ENCODE measurements at regions not wholly inside any gene's neighbourhood (a gene's known extent, or its start where the extent isn't known, plus 50 kb on each side); places are given as distances from the start of the nearest gene placed in this dataset.

GRCh38 chr15:53129121-53129904 lies 339.2 kb upstream of the ONECUT1 start:
- peaks cover 37% of the 10 kb centered on the region for H3K4me1 ChIP-seq (ENCODE audit: insufficient read depth, low read length)
- no peak overlapping the region for H3K4me2 ChIP-seq (ENCODE audit: insufficient read depth, low read length)
- DNase-seq (no peak), ATAC-seq (ENCODE audit: insufficient read depth, low read depth) (no peak)
- peak overlapping the region; percentile 45; the same call in 1 of the 2 replicates for H3K27ac ChIP-seq (ENCODE audit: low read length)
- H3K9ac ChIP-seq (ENCODE audit: low read depth, low read length): no peak overlapping the region
- no peaks in the 10 kb centered on the region for H4K20me1 ChIP-seq (ENCODE audit: insufficient read depth, low read length)
- no peaks in the 10 kb centered on the region for H3K36me3 ChIP-seq (ENCODE audit: insufficient read depth, low read length)
- TF ChIP-seq EZH2 (IDR thresholded peaks at IDR 0.05; ENCODE audit: borderline replicate concordance, low read depth, low read length, severe bottlenecking) (no peak), CTCF (IDR thresholded peaks at IDR 0.05; ENCODE audit: borderline replicate concordance, extremely low read depth, low read length, poor library complexity, severe bottlenecking) (no peak)
- H3K4me3 ChIP-seq (ENCODE audit: low read depth in 1 of 2, low read length in 2 of 2): no peak overlapping the region
- H3K27me3 ChIP-seq (ENCODE audit: insufficient read depth, low read length, poor library complexity): no peaks in the 10 kb centered on the region
- no peaks in the 10 kb centered on the region for H3K79me2 ChIP-seq (ENCODE audit: insufficient read depth, low read length)
- no peak overlapping the region for H2AFZ ChIP-seq (ENCODE audit: low read depth, low read length)
- H3K9me3 ChIP-seq (ENCODE audit: insufficient read depth, low read length, severe bottlenecking): no peaks in the 10 kb centered on the region

GRCh38 chr15:53128652-53129051 lies 338.5 kb upstream of the ONECUT1 start:
- ATAC-seq (ENCODE audit: insufficient read depth, low read depth): no peak
- Histone ChIP-seq H2AFZ (ENCODE audit: low read depth, low read length) (0 out of 2 replicates have a peak overlapping the region, but pooled peaks have one; percentile 36), H3K4me1 (ENCODE audit: insufficient read depth, low read length) (peaks cover 37% of the 10 kb centered on the region)

GRCh38 chr15:53126144-53126543 lies 336.0 kb upstream of the ONECUT1 start:
- Histone ChIP-seq H3K4me3 (ENCODE audit: low read depth in 1 of 2, low read length in 2 of 2) (no peak overlapping the region), H3K4me1 (ENCODE audit: insufficient read depth, low read length) (peaks cover 50% of the 10 kb centered on the region), H3K4me2 (ENCODE audit: insufficient read depth, low read length) (0 out of 2 replicates have a peak overlapping the region, but pooled peaks have one; percentile 17), H3K27ac (ENCODE audit: low read length) (peak overlapping the region; percentile 47), H3K9ac (ENCODE audit: low read depth, low read length) (no peak overlapping the region), H3K79me2 (ENCODE audit: insufficient read depth, low read length) (no peaks in the 10 kb centered on the region), H4K20me1 (ENCODE audit: insufficient read depth, low read length) (no peaks in the 10 kb centered on the region), H3K36me3 (ENCODE audit: insufficient read depth, low read length) (no peaks in the 10 kb centered on the region), H2AFZ (ENCODE audit: low read depth, low read length) (no peak overlapping the region), H3K9me3 (ENCODE audit: insufficient read depth, low read length, severe bottlenecking) (no peaks in the 10 kb centered on the region), H3K27me3 (ENCODE audit: insufficient read depth, low read length, poor library complexity) (no peaks in the 10 kb centered on the region)
- ATAC-seq (ENCODE audit: insufficient read depth, low read depth): peak; percentile 73
- peak; percentile 45 for DNase-seq
- TF ChIP-seq EZH2 (IDR thresholded peaks at IDR 0.05; ENCODE audit: borderline replicate concordance, low read depth, low read length, severe bottlenecking) (no peak), CTCF (IDR thresholded peaks at IDR 0.05; ENCODE audit: borderline replicate concordance, extremely low read depth, low read length, poor library complexity, severe bottlenecking) (no peak)

More at GRCh38 chr15:53128652-53129051, 338.5 kb upstream of the ONECUT1 start:
- peak overlapping the region; percentile 45; the same call in 1 of the 2 replicates for H3K27ac ChIP-seq (ENCODE audit: low read length)
- H3K9ac ChIP-seq (ENCODE audit: low read depth, low read length): no peak overlapping the region
- no peaks in the 10 kb centered on the region for H3K9me3 ChIP-seq (ENCODE audit: insufficient read depth, low read length, severe bottlenecking)
- H3K36me3 ChIP-seq (ENCODE audit: insufficient read depth, low read length): no peaks in the 10 kb centered on the region
- DNase-seq: no peak
- no peaks in the 10 kb centered on the region for H3K79me2 ChIP-seq (ENCODE audit: insufficient read depth, low read length)
- H3K4me2 ChIP-seq (ENCODE audit: insufficient read depth, low read length): no peak overlapping the region
- no peaks in the 10 kb centered on the region for H4K20me1 ChIP-seq (ENCODE audit: insufficient read depth, low read length)
- H3K4me3 ChIP-seq (ENCODE audit: low read depth in 1 of 2, low read length in 2 of 2): no peak overlapping the region
- TF ChIP-seq EZH2 (IDR thresholded peaks at IDR 0.05; ENCODE audit: borderline replicate concordance, low read depth, low read length, severe bottlenecking): no peak
- no peak for TF ChIP-seq CTCF (IDR thresholded peaks at IDR 0.05; ENCODE audit: borderline replicate concordance, extremely low read depth, low read length, poor library complexity, severe bottlenecking)
- no peaks in the 10 kb centered on the region for H3K27me3 ChIP-seq (ENCODE audit: insufficient read depth, low read length, poor library complexity)
